K562 (cell line): ENCODE measurements at regions not wholly inside any gene's neighbourhood (a gene's known extent, or its start where the extent isn't known, plus 50 kb on each side); places are given as distances from the start of the nearest gene placed in this dataset.

ENCODE experiments used
- ATAC-seq: fragments of 200-7000 bp; cut with Tn5 transposase; 3 replicates; pipeline ENCODE4 v1.9.1; 2020; ENCODE audit warnings: moderate library complexity
- BruUV-seq: library from RNA; stranded (reverse); fragments of 400-500 nt; replicated peaks from 2 replicates; lab custom pipeline; 2021; lab: Mats Ljungman, UMichigan
- CTCF ChIA-PET: fragments of 300-600 bp; formaldehyde crosslinking; extraction: SDS; loops from one replicate; lab custom pipeline; 2021; ENCODE audit warnings: low intra/inter-chr PET ratio; lab: Yijun Ruan, JAX
- POLR2A ChIA-PET: fragments of 300-600, 350-650 bp; sonication (Branson Sonifier 250); formaldehyde crosslinking; extraction: SDS; loops from one replicate; lab custom pipeline; 2021; ENCODE audit warnings: antibody characterized with exemption, inconsistent platforms; lab: Yijun Ruan, JAX
- DNase-seq, 4 experiments: peaks; one replicate each; pipeline versions ENCODE4 v3.0.0 to v3.0.0-alpha.2; 2011 to 2018; ENCODE audit warnings: low spot score in 3 of 4, mixed read lengths in 3 of 4; ENCODE audit errors: extremely low read depth in 1 of 4
- FAIRE-seq: peaks from 2 replicates; lab custom pipeline; 2011; peaks lifted over from hg19 to GRCh38; lab: Jason Lieb, UNC
- H2AFZ ChIP-seq: 2 replicates; pipeline ENCODE4 v1.6.0; 2011; ENCODE audit warnings: low read depth, low read length, control low read depth, inconsistent platforms
- H3K27ac ChIP-seq: fragments of 200-600 bp; 3 replicates; pipeline ENCODE4 v1.8.0; 2011; ENCODE audit warnings: low read depth, mild to moderate bottlenecking, control low read depth, inconsistent platforms, low read length, moderate library complexity, mixed read lengths; ENCODE audit errors: extremely low read depth
- H3K27me3 ChIP-seq, 2 experiments: fragments of 300-600 bp in 1 of 2; 2 replicates in 1 of 2; 3 replicates in 1 of 2; pipeline versions ENCODE4 v1.6.0 to v1.8.0; 2011; ENCODE audit warnings: inconsistent platforms in 2 of 2, low read length in 2 of 2, mild to moderate bottlenecking in 1 of 2, mixed read lengths in 1 of 2, moderate library complexity in 1 of 2; ENCODE audit not compliant: control insufficient read depth in 2 of 2, insufficient read depth in 2 of 2
- H3K36me3 ChIP-seq: fragments of 300-600 bp; 3 replicates; pipeline ENCODE4 v1.8.0; 2011; ENCODE audit warnings: mild to moderate bottlenecking, low read length, inconsistent platforms; ENCODE audit not compliant: control insufficient read depth, insufficient read depth
- H3K4me1 ChIP-seq, 2 experiments: fragments of 200-600 bp in 1 of 2; replicated peaks in 1 of 2; 2 replicates in 1 of 2; 3 replicates in 1 of 2; pipeline versions ENCODE4 v1.5.1 to v1.8.0; 2011; ENCODE audit warnings: inconsistent platforms in 2 of 2, low read length in 2 of 2, mild to moderate bottlenecking in 1 of 2, mixed read lengths in 1 of 2, moderate library complexity in 1 of 2; ENCODE audit not compliant: control insufficient read depth in 2 of 2, insufficient read depth in 2 of 2
- H3K4me2 ChIP-seq: 2 replicates; pipeline ENCODE4 v1.6.1; 2011; ENCODE audit warnings: low read length, control low read depth, inconsistent platforms, mixed read lengths; ENCODE audit not compliant: insufficient read depth
- H3K4me3 ChIP-seq: fragments of 200-600 bp; sonication (generic), shearing (Covaris generic); 2 replicates; pipeline ENCODE4 v1.5.1; 2016; ENCODE audit warnings: control low read depth, inconsistent platforms
- H3K79me2 ChIP-seq: fragments of 200-600 bp; 3 replicates; pipeline ENCODE4 v1.8.0; 2011; ENCODE audit warnings: low read length, inconsistent platforms; ENCODE audit not compliant: control insufficient read depth, insufficient read depth
- H3K9ac ChIP-seq, 2 experiments: 2 replicates each; pipeline versions ENCODE4 v1.6.0 to v1.6.1; 2011; ENCODE audit warnings: low read depth in 2 of 2, low read length in 2 of 2, control low read depth in 1 of 2, inconsistent platforms in 1 of 2, mild to moderate bottlenecking in 1 of 2, mixed read lengths in 1 of 2; ENCODE audit not compliant: insufficient read depth in 1 of 2
- H3K9me1 ChIP-seq: one replicate; pipeline ENCODE4 v1.6.0; 2011; ENCODE audit warnings: inconsistent platforms, mild to moderate bottlenecking, low read length, moderate library complexity; ENCODE audit not compliant: control insufficient read depth, insufficient read depth
- H3K9me3 ChIP-seq: replicated peaks from 2 replicates; pipeline ENCODE4 v1.5.1; 2011; ENCODE audit warnings: low read depth, low read length, inconsistent platforms; ENCODE audit not compliant: control insufficient read depth, insufficient read depth
- H4K20me1 ChIP-seq: replicated peaks from 2 replicates; pipeline ENCODE4 v1.6.1; 2011; ENCODE audit warnings: low read length, inconsistent platforms, mixed read lengths; ENCODE audit not compliant: control insufficient read depth, insufficient read depth
- ATF2 ChIP-seq: sonication (generic); formaldehyde crosslinking; IDR thresholded peaks from 2 replicates; pipeline ENCODE4 v1.8.1; 2022; ENCODE audit warnings: missing genetic modification reagents
- EGR1 ChIP-seq: fragments of 450-650 bp; conservative IDR thresholded peaks from 2 replicates; pipeline ENCODE4 v1.6.1; 2017; ENCODE audit warnings: mild to moderate bottlenecking
- ILF3 ChIP-seq: fragments of 450-650 bp; IDR thresholded peaks from 2 replicates; pipeline ENCODE4 v1.6.1; 2018; ENCODE audit warnings: antibody characterized with exemption, mild to moderate bottlenecking, moderate library complexity, borderline replicate concordance
- MAFG ChIP-seq: fragments of 450-650 bp; conservative IDR thresholded peaks from 2 replicates; pipeline ENCODE4 v1.6.1; 2016; ENCODE audit warnings: missing genetic modification characterization, missing compliant biosample characterization
- PHB ChIP-seq: fragments of 250-450 bp; sonication (Bioruptor Pico); IDR thresholded peaks from 2 replicates; pipeline ENCODE4 v1.5.0; 2021
- SFPQ ChIP-seq: fragments of 200-400 bp; formaldehyde crosslinking; IDR thresholded peaks from 2 replicates; pipeline ENCODE4 v1.6.1; 2017; ENCODE audit warnings: mild to moderate bottlenecking, low read depth, low read length, moderate library complexity
- SMARCA5 ChIP-seq: fragments of 450-650 bp; IDR thresholded peaks from 2 replicates; pipeline ENCODE4 v1.6.1; 2016
- SRF ChIP-seq, 2 experiments: fragments of 250-450, 450-650 bp in 1 of 2; sonication (Bioruptor Pico) in 1 of 2; sonication (generic) in 1 of 2; formaldehyde crosslinking; IDR thresholded peaks; 2 replicates each; pipeline versions ENCODE4 v1.5.0 to v1.5.1; 2020 to 2022; ENCODE audit warnings: mild to moderate bottlenecking in 1 of 2, missing genetic modification reagents in 1 of 2
- ZNF639 ChIP-seq, 2 experiments: fragments of 200-800 bp in 1 of 2; sonication (Bioruptor generic) in 1 of 2; sonication (generic) in 1 of 2; formaldehyde crosslinking in 1 of 2; IDR thresholded peaks in 1 of 2; conservative IDR thresholded peaks in 1 of 2; 2 replicates each; pipeline versions ENCODE4 v1.5.0 to v1.6.1; 2016 to 2020; ENCODE audit warnings: missing compliant biosample characterization in 1 of 2, missing genetic modification characterization in 1 of 2, missing genetic modification reagents in 1 of 2
- ZNF740 ChIP-seq, 3 experiments: fragments of 200-800 bp in 1 of 3; sonication (Bioruptor generic) in 1 of 3; sonication (generic) in 1 of 3; formaldehyde crosslinking in 1 of 3; IDR thresholded peaks; 2 replicates each; pipeline versions ENCODE4 v1.6.1 to v1.8.0; 2016 to 2022; ENCODE audit warnings: mild to moderate bottlenecking in 2 of 3, missing compliant biosample characterization in 2 of 3, missing genetic modification characterization in 2 of 3, missing genetic modification reagents in 1 of 3
- ZNF75A ChIP-seq: fragments of 450-650 bp; formaldehyde crosslinking; IDR thresholded peaks from 2 replicates; pipeline ENCODE4 v1.4.0; 2020; ENCODE audit warnings: mild to moderate bottlenecking
- WGBS: fragments of 100-300 bp; shearing (Covaris generic); methylation state at CpG from one replicate; pipeline ENCODE4 v1.1.6; 2016; ENCODE audit warnings: low coverage, mixed read lengths; ENCODE audit not compliant: insufficient coverage; ENCODE audit errors: missing lambda C conversion rate; 5-methylcytosine and 5-hydroxymethylcytosine counted together
- in situ Hi-C: fragments of 300-500 bp; cut with MboI; formaldehyde crosslinking; loops from 4 replicates; pipeline ENCODE4 v1.15.0; 2018; ENCODE audit warnings: inconsistent platforms, mixed read lengths
- intact Hi-C: fragments of 100-400 bp; cut with micrococcal nuclease; formaldehyde crosslinking; loops from 2 replicates; pipeline ENCODE4 v1.14.2; 2022

- Histone ChIP-seq H3K36me3 (no peaks in the 10 kb centered on the region), H4K20me1 (no peaks in the 10 kb centered on the region), H3K27ac (no peak overlapping the region), H3K9me3 (no peaks in the 10 kb centered on the region), H3K4me2 (no peak overlapping the region), H3K4me1 (no peaks in the 10 kb centered on the region), H2AFZ (no peak overlapping the region), H3K9me1 (no peaks in the 10 kb centered on the region), H3K79me2 (no peaks in the 10 kb centered on the region), H3K27me3 (no peaks in the 10 kb centered on the region), H3K4me3 (no peak overlapping the region), H3K9ac (no peak overlapping the region)
- intact Hi-C loops (no loop called here), in situ Hi-C loops (no loop called here)
- CTCF ChIA-PET, result no interaction called here
- ATAC-seq (no peak), DNase-seq (no peak), FAIRE-seq (no peak)
- BruUV-seq, result no TSS peak
- POLR2A ChIA-PET, result no interaction called here
- TF ChIP-seq SRF (CRISPR knock-in tag; IDR thresholded peaks at IDR 0.05) (no peak), ZNF639 (CRISPR knock-in tag; conservative IDR thresholded peaks at IDR 0.05 in 1 of 2, IDR thresholded peaks at IDR 0.05 in 1 of 2) (no peak), ZNF740 (CRISPR knock-in tag; IDR thresholded peaks at IDR 0.05) (no peak), ZNF740 (tag; IDR thresholded peaks at IDR 0.05) (no peak), SFPQ (no peak), SMARCA5 (no peak), ATF2 (no peak), ZNF75A (CRISPR knock-in tag) (no peak), PHB (CRISPR knock-in tag) (no peak), MAFG (tag) (no peak), ILF3 (no peak), EGR1 (no peak)
- 0% methylated on average over 3 of the region's 3 CpGs for WGBS
Measured at GRCh38 chr14:85934886-85935254, 404.9 kb downstream of the FLRT2 start.
